Ammon's horn (tissue), 1 donor: ENCODE measurements at regions not wholly inside any gene's neighbourhood (a gene's known extent, or its start where the extent isn't known, plus 50 kb on each side); places are given as distances from the start of the nearest gene placed in this dataset.

Experiments
- DNase-seq: peaks from one replicate; pipeline ENCODE4 v3.0.0-alpha.2; 2016; ENCODE audit warnings: low spot score

DNA sequence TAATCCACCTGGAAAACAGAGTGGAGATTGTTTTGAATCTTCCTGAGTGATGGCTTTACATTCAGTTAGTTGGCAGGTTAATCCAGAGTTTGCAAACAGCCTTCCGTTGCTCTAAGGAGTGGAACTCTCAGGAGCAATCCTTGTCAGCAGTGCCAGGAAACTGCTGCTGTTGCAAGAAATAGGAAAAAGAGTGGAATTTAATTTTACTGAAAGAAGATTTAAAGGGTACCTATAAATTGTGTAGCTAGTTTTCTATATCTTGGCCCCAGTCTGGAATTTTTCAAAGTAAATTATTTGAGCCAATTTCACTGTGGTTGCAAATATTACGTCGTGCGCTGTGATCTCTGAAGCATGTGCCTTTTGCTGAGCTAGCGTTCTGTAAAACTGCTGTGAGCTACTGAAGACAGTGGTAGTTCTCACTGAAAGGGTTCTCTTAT is 55.5 kb upstream of the SLC5A12 start:
- DNase-seq, result no peak

DNA sequence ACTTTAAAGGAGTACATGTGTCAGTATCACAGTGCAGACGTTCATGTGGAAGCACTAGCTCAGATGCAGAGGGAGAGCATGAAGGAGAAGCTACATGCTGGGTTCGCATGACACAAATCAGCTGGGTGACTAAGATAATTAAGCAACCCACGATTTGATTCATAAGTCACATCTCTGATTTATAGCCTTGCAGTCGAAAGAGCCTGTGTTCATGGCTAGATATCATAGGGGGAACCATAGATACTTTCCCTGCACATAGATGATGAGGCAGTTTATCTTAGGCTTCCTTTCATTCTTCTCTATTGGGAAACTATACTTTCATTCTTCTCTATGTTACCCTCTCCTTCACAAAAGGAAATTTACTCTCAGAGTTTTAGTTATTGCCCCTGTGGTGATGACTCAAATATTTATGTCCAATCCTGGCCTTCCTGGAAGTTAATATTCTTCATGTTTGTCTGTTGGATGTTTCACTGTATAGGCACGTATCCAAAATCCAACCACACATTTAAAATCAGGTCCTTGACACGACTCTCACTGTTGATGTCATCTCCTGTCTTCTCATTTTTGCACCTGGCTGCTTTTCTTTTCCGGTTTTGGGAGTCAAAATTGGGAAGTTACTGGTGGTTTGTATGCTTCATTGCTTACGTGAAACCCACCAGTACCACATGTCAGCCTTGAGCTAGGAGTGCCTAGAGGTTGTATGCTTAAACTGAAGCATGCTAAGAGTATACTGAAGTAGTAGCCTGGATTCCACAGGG is 56.3 kb upstream of the SLC5A12 start:
- DNase-seq, result no peak

DNA sequence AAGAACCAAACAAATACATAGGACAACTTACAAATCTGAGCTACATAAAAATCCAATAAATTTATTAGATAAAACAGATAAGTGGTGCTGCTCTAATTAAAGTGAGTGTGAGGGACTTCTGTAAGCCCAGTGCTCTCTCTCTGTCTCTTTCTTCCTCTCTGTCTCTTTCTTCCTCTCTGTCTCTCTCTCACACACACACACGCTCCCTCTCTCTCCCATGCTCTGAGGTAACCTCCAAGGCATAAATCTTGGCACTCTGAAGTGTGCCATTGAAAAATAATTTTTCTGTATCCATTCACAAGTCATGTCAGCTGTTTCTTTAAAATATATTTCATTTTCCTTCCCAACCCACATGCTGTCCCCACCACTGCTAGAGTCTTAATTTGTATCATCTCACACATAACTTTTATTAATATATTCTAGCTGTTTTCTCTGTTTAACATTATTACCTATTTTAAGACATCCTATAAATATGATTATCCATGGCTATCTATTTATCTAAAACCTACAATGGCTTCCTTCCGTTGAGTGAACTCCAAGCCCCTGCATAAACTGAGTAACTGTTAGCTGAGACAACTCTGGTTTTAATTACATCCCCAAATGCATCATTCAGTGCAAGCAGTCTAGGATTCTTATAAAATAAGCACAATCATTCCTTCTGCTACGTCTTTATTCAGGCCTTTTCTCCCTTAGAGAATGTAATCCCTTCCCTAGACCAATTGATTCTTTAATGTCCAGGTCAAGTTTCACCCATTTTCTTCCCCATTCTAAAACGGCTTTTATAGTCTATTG is 57.4 kb upstream of the SLC5A12 start:
- DNase-seq, result no peak

DNA sequence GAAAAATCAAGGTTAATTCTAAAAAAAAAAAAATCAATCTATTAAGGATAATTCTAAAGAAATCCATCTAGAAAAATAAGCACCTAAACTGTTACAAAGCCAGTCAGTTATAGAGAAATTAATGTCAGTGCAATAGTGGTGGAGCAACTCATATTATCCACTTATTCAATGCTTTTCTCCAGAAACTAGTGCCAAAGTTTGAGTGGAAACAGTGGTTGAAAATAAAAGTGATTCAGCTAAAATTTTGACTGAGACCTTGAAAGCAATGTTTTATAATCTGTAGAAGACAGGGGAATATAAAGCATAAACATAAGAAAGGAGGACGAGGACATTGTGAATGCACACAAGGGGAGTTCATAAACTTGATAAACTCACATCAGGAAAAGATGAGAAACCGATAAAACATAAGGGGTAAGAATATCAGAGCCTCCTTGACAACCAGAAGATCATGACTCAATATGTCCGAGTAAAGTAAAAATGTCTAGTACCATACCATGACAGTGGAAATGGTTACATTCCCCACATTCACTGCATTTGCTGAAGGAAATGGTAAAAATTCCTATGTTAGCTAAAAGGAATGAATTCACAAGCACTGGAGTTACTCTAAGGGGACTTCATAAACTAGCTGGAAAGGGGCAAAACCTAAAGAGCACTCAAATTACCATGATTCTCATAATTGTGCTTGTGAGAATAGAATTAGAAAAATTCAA is 58.7 kb upstream of the SLC5A12 start:
- no peak for DNase-seq

DNA sequence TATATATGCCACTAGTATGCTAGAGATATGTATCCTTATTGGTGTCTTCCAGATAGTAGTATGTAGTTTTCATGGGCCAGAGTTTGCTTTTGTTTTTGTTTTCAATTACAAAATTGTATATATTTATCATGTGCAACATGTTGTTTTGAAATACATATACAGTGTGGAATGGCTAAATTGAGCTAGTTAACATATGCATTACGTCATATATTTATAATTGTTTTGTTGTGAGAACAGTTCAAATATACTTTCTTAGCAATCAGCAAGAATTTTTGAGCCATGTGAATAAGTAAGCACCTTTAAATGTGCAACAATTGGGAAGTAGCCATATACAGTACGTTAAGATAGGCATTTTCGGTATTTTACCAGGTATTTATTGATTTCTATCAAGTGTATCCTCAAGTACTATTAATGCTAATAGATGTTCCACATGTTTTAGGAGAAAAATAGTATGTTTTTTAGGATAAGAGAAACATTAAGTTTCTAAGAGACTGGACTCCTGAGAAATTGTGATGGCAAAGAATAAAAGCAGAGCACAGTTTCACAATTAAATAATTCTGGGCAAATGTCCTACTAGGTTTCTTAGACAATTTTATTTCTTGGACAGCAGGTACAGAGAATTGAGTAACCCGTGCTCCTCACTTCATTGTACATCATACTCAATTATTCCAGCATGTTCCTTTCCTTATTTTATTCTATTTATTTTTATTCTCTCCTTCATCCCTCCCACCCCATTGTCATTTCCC is 60.5 kb upstream of the SLC5A12 start:
- no peak for DNase-seq

DNA sequence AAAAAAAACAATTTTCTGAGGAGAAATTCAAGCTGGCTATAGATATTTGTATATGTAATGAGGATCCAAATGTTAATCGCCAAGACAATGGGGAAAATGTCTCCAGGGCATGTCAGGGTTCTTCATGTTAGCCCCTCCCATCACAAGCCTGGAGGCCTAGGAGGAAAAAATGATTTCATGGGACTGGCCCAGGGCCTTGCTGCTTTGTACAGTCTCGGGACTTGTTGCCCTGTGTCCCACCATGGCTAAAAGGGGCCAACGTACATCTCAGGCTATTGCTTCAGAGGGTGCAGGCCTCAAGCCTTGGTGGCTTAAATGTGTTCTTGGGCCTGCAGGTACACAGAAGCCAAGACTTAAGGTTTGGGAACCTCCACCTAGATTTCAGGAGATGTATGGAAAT is 62.1 kb upstream of the SLC5A12 start:
- DNase-seq, result no peak

DNA sequence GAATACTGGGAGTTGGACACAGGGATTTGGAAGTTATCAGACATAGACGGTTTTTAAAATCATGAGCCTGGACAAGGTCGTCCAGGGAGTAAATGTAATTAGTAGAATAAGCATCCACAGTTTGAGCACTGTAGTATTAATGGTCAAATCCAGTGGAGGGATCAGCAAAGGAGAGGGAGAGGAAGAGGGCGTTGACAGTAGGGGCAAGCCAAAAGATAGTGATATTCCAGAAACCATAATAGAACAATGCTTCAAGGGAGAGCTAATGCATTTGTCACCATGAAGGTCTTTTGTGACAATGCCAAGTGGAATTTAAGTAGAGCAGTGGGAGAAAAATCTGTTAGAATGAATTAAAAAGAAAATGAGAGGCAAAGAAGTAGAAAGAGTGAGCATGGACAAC is 68.9 kb upstream of the SLC5A12 start:
- no peak for DNase-seq

DNA sequence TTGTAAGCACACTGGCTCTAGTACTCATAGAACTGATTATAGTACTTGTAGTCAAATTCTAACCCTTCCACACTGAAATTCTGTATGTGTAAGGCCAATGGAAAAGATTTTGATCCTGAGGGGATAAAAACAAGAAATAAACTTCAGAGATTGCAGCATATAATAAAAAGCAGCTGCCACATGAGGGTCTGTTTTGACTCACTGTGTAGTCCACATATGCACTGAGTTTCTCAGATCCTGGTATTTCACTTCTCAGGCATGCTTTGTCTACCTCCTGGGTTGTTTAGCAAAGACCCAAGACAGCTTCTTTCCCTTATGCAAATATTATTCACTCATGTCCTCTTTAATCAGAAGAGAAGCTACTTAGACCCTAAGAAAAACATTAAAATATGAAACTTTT is 71.1 kb upstream of the SLC5A12 start:
- no peak for DNase-seq

DNA sequence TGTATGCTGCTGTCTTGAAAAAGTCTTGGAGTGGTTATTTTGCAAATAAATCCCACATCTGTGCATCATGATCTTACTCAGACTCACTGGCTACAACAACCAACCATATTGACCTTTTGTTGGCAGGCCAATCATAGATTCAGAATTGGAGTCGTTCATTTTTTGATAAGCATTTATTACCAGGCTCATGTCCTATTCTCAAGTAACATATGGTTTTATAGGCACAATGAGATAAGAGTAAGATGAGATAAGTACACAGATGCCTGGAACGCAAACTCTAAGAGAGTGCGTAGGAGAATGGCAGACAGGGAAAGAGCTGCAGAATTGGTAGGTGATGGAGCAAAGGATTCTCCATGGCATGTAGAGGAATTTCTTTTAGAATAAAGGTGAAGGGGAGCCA is 71.6 kb upstream of the SLC5A12 start:
- DNase-seq, result no peak

DNA sequence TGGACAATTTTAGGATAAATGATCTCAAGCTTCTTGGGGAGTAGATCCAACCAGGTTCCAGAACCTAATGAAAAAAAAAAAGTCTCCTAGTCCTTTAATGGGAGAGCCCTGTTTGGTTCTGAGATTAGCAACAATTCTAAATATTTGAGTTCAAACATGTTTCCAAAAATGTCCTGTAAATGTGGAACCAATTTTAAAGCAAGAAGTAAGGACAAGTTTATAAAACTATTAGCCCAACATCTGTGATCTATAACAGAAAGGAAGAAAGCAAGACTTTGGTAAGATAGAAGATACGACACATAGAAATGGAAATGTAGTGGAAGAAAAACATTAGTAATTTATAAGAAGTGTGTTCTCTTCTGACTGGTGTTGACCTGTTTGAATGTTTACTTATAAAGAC is 79.7 kb upstream of the SLC5A12 start:
- no peak for DNase-seq

DNA sequence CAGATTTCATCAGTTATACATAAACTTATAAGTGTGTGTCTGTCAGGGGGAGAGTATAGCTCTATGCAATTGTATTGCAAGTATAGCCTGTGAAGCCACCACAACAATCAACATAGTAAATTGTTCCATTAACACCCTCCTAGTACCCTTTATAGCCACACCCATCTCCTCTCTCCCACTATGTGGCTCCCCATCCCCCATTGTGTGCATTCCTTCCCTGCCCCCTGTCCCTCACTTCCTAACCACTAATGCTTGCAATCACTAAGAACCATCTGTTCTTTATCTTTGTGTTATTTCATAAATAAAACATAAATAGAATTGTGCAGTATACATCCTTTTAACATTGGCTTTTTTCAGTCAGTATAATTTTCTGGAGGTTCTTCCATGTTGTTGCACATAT is 83.1 kb upstream of the SLC5A12 start:
- DNase-seq, result no peak

DNA sequence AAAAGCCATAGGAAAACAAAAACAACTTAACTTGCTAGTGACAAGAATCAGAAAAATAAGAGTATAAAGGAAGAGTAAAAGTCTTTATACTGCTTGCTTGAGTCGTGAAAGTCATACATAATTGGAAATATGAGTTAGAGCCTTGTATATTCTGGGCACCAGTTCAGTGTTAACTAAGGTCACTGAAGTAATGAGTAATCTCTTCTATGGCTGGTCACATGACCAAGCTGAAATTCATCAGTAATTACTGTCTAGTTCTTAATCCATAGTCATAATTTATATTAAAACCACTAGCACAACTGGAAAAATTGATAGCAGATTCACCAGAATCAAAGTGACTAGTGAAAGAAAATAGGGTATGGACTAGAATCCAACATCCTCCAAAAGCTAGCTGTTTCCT is 84.4 kb upstream of the SLC5A12 start:
- DNase-seq, result no peak

DNA sequence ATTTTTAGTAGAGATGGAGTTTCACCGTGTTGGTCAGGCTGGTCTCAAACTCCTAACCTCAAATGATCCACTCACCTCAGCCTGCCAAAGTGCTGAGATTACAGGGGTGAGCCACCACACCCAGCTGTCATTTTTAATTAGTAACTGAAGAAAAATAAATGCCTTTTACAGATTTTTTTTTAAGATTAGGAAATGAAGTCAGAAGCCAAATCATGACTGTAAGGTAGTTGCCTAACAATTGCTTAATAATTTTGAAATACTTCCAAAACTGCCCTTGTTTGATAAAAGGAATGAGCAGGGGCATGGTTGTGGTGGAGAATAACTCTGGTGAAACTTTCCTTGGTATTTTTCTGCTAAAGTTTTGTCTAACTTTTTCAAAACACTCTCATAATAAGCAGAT is 98.9 kb upstream of the SLC5A12 start:
- DNase-seq, result no peak

DNA sequence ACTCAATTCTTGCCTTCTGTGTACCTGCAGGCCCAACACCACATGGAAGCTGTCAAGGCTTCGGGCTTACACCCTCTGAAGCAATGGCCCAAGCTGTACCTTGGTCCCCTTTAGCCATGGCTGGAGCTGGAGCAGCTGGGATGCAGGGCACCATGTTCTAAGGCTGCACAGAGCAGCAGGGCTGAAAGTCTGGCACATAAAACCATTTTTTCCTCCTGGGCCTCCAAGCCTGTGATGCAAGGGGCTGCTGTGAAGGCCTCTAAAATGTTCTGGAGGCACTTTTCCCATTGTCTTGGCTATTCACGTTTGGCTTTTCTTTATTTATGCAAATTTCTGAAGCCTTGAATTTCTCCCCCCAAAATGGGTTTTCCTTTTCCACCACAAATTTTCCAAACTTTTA is 102.1 kb upstream of the SLC5A12 start:
- no peak for DNase-seq

DNA sequence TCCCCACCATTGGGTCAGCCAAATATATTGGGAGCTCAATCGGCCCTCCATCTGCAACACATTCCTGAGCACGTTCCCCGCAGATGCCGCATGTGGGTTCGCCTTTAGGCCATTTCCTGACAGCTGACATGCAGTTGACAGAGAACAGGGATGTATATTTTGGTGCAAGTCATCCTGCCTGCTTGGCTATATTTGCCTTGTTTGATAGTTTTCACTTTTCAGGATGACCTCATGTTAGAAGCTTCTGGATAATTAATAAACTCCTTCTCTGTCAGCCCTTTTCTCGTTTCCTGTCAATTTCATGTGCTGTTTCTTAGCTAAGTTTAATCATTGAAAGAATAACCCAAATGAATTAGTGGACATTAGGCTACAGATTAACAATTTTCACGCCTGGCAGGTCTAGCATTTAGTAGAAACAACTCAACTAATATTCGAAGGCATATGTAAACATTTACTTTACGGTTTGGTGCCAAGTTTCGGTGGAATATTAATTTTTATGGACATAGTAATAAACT is 105.8 kb upstream of the SLC5A12 start:
- DNase-seq, result no peak

DNA sequence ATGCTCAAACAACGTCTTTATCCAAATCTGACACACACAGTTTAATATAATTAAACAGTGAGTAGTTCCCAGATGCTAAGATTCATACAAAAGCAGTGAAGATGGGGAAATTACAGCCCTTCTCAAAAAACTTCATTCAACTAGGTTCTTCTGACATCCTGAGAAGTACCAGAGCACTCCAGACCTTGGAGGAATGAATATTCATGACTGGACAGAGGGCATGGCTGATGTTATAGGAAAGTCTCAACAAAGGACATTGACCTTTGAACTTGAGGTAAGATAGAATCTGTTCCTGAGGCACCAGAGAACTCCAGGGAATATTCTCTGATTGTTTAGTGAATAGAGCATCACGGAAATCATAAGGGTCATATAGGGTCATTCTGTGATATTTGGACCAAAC is 106.4 kb upstream of the SLC5A12 start:
- DNase-seq, result no peak

DNA sequence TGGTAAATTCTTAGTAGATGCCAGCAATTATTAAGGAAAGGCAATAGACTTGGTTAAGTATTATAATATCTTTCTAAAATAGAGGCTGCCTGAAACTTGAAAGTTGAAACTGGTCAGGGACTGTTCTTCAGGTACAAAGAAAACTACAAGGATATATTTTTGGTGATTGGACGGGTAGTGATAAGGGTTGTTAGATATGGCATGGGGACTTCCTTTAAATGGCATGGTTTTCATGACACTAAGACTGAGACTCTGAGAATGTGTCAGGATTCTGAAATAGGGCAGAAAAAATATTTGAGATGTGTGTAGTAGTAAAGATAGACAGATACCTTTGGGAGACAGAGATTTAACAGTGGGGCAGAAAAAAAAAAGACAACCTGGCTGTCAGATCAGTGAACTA is 108.4 kb upstream of the SLC5A12 start:
- no peak for DNase-seq

DNA sequence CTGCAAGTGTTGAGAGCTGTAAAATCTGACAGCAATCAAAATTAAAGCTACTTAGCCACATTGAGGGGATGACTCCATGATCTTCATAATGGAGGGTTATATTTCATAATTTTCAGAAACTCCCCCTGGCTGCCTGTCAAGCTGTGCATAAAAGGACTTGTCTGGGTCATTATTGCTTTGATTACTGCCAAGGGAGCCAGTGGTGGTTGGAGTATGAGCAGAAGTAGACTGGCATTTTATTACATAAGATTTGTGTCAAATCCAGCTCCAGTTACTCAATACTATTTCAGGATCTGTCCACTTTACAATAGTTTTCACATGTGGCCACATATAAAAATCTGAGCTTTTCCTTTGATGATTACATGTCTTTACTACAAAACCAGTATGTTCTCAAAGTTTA is 108.9 kb upstream of the SLC5A12 start:
- DNase-seq, result no peak

DNA sequence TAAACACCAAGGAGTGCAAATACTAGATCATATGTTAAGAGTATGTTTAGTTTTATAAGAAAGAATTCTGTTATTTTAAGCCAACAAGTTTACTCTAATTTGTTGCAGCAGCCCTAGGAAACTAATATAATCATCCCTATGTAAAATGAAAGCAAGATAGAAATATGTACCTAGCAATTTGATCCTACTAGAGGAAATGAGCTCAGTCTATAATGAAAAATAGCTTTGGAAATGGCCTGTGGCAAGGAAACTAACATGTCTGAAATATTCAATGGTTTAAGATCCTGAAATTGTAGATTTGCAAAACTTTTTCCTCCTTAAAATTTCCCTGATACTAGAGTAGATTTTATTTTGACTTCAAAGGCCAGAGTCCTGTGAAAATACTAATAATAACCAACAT is 112.7 kb upstream of the SLC5A12 start:
- DNase-seq, result no peak

DNA sequence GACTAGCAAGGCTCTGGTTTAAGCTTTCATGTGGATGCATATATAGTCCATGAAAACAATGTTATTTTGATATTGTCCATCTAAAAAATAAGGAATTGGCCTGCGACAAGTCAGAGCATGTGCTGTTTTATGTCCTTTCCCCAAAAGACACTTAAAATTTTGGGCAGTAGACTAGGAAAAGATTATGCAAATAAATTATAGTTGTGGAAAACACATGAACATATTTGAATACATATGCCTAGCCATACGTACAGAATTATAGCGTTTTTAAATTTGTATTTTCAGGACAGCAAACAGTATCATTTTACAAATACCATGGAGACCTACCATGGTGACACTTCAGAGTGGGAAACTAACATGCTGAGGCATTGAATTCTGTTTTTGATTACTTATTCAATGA is 113.8 kb upstream of the SLC5A12 start:
- DNase-seq, result no peak

DNA sequence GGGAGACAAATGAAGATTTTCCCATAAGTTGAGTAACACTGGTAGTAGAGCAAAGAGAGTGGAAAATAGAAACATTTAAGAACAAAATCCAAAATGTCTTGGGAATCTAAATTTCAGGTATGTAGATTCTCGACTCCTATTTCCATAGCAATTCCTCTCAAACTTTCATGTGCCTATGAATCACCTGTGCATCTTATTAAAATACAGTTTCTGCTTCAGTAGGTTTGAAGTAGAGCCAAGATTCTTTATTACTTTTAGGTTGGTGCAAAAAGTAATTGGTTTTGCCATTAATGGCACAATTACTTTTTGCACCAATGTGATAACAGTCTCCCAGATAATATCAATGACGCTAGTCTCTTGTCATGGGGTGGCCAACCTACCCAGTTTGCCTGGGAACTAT is 115.3 kb upstream of the SLC5A12 start:
- DNase-seq, result no peak
